ENCODE measurements at regions not wholly inside any gene's neighbourhood (a gene's known extent, or its start where the extent isn't known, plus 50 kb on each side); places are given as distances from the start of the nearest gene placed in this dataset.

DNA sequence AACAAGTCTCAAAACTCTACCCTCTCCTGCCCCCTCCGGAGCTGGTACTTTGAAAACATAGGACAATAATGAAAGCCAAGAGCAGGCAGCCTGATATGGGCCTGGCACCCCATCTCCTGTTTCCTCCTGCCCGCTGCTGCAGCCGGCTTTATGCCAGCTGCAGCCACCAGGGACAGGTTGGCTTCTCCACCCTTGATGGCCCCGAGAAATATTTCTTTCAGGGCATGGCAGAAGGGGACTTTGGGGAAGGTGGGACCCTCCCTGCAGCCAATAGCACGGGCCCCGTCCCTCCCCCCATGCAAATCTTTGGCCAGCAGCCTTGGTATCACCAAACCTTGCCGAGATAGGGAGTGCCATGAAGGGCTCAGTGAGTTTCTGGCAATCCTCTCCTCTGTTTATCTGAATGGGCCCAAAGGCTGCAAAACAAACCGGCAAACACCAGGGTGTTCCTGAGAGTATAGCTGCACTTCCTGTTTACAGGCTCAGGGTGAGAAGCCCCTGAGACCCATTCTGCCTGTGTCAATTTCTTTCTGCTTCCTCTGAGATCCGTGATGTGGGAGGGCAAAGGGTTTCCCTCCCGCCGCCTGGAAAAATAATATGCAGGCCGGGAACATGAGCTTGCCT is 73.4 kb upstream of the BOD1 start:
- no peak for DNase-seq (ENCODE audit: low read depth in 3 of 3)

DNA sequence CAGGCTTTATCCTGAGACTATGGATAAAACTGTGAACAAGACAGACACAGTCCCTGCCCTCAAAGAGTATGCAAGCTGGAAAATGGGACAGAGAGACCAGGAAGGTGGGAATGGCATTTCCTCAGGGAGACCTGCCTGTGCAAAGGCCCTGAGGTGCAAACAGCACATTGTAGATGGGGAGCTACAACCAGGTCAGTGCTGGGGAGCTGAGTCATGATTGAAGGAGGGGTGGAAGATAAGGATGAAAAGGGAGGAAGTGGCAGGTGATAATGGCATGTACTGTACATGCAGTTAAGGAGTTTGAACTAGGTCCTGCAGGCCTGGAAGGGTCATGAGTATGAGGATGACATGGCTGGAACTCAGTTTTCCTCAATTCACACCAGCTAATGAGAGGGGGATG is 75.5 kb upstream of the BOD1 start:
- DNase-seq (ENCODE audit: low read depth in 3 of 3): no peak

DNA sequence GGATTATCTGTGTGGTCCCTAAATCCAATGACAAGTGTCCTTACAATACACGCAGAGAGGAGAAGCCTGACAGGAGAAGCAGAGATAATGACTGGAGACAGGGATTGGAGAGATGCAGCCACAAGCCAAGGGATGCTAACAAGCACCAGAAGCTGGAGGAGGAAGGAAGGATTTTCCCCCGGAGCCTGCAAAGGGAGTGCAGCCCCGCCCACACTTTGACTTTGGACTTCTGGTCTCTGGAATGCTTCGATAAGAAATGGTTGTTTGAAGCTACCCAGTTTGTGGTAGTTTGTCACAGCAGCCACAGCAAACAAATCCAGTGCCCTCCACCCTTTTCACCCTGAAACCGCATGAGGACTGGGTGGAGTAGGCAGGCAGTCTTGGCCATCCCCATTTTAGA is 77.2 kb upstream of the BOD1 start:
- DNase-seq (ENCODE audit: low read depth in 3 of 3): no peak

DNA sequence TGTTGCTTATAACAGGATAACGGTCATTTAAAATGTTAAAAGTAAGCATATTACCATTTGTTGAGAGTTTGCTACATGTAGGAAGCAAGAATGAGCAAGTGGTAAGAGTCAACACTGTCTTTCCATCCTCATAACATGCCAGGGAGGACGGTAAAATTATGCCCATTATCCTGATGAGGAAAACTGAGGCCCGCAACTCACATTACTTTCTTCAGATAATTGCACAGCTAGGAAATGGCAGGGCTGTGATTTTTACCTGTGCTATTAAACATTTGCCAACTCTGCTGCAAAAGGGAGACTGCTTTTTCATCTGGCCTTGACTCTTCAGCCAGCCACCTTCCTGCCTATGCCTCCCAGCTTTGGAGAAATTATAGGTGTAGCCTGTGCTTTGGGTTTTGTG is 79.8 kb upstream of the BOD1 start:
- no peak for DNase-seq (ENCODE audit: low read depth in 3 of 3)

DNA sequence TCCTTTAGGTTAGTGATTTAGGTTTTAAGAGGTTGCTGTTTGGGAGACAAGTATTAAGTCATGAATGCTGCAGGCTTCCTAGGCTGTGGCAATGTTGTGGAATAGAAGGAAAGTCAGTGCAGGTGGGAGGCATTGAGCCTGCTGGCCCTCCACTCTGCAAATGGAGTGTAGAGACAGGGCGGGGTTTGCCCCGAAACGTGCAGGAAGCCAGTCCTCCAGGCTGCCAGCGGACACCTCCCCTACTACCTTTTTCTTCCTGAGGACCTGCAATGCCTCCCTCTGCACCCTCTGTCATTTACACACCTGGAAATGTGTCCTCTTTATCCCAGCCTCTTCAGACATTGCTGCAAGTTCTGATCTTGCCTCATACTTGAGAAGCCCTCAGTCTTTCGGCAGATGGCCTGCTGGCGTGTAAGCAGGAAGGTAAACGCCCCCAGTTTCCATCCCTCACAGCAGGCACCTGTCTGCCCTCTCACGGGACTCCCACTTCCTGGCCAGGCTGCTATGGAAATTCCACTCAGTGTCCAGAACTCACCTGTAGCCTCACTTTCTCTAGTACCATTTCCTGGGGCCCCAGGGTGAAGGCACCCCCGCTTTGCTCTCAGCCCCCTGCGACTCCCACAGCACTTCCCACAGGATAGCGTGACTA is 81.6 kb upstream of the BOD1 start:
- DNase-seq (ENCODE audit: low read depth in 3 of 3): no peak

DNA sequence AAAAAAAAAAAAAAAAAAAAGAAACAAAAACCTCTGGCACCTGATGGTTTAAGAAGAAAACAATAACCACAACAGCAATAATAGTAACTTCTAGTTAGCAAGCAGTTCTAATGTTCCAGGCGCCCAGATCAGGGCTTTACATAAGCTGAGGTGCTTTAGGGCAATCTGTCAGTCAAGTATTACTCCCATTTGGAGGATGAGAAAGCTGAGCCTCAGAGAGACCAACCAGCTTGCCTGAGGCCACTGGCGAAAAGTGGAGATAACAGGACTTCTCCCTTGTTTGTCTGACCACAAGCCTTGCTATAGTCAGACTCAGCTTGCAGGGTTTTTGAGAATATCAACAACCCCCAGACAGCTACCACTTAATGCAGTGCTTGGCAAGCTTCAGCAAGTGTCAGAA is 83.5 kb upstream of the BOD1 start:
- no peak for DNase-seq (ENCODE audit: low read depth in 3 of 3)

DNA sequence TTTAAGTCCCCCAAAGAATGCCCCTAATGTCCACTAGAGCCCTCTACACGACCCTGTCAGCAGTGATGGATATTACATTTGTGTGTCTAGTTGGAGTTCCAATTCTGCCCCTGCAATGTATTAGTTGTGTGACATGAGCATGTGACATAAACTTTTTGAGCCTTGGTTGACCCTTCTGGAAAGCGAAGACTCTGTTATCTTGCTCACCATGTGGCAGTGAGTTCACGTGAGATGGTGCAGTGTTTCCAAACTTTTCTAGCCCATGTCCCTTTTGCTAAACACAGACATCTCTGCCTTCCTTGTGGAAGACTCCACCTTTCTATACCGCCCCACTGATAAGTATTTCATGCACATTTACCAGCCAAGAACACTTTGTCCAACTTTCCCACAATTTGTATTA is 87.0 kb upstream of the BOD1 start:
- DNase-seq (ENCODE audit: low read depth in 3 of 3): no peak

DNA sequence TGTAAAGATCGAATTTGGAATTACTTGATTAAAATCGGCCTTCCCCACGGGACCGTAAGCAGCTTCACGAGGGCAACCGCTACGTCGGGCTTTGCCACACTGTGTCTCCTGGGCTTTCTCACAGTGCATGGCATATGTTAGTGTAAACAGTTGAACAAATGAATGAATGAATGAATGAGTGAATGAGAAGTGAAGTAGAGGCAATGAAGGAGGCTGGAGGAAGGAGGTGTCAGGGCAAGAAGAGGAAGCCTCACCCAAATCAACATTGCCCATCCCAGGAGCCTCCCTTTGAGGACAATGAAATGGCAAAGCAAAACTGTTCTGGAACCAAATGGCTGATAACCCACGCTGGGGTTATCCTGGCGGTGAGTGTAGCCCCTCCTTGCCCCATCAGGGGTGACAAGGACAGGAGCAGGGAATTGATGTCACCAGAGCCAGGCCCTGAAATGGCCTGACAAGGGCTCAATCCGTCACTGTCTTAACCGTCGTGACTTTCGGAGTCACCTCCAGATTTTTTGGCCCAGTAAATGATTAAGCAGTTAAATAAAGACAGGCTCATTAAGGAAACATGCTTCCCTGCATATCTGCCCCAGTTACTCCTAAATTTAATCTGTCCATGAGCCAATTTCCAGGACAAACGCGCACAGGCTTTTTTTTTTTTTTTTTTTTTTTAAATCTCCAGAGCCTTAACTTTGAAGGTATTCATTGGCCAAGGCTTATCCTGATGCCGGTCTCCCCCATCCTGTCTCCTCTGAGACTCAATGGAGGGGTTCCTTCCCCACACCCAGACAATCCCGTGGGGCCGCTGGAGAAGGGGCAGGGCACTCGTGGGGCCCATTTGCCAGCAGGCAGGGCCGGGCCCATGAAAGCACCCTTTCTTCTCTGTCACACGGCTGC is 88.4 kb upstream of the BOD1 start:
- DNase-seq (ENCODE audit: low read depth in 3 of 3): no peak

DNA sequence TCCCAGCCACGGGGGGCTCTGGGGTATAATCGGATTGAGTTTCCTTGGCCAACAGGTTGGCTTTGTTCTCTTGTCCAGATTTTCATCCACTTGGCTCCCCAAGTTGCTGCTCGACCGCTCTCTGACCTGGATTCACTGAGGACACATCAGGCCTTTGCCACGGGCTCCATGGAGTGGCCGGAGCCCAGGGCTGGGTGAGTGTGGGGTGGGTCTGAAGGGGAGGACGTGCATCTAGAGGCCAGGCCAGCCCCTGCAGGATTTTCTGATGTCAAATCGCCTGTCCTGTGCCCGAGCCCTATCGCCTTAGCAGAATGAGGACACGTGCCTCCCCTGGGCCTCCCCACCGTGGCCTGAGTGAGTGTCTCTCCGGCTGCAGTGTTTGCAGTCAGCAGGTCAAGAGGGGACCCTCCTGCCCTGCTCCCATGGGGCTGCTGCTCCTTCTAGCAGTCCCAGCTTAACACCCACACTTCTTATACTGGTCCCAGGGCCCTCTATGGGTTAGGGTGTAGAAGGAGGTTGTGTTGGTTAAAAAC is 89.1 kb upstream of the BOD1 start:
- DNase-seq (ENCODE audit: low read depth in 3 of 3): no peak

DNA sequence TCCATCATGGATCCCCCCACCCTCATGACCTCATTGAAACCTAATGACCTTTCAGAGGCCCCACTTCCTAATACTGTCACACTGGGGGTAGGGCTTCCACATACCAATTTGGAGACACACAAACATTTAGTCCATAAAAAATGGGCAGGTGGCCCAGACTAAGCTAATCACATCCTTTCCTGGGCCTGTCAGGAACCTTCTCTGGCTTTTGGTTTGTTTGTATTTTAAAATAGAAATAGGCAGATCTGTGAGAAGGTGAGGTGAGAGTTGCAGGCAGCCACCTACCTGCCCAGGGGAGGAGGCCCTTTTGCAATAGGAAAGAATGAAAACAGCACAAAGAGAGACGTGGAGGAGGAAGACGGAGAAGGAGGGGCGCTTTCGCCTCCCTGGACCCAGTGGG is 90.2 kb upstream of the BOD1 start:
- DNase-seq (ENCODE audit: low read depth in 3 of 3): no peak

DNA sequence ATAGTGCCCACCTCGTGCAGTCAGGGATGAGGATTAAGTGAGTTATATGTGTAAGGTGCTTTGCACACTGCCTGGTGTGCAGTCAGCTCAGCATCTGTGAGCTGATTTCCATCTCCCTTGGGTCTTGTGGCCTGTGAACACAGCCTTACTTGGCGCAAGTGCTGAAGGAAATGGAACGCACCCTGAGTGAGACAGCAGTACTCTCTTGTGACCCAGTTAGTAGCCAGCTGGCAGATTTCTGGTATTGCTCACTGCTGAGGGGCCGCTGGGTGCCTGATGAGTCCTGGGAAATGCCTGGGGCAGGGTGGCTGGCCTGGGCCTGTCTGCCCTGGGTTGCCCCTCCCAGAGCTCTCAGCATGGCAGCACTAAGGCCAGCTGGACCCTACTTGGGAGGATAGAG is 90.9 kb upstream of the BOD1 start:
- DNase-seq (ENCODE audit: low read depth in 3 of 3): no peak

DNA sequence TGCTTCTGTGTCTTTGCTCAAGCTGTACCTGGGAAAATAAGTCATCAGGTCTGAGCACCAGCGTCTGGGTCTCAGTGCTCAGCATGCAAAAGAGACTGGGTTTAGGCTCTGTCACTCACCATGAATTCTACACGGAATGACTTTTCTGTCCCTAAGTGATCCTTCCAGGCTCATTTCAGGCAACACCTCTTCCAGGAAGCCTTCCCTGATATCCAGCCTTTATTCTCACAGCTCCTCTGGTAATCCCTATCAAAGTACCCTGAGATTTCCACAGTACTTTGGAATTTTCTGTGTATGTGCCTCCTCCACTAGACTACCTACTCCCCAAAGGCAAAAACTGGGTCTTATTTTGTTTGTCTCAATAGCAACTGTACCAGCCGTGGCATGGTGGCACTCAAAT is 92.7 kb upstream of the BOD1 start:
- DNase-seq (ENCODE audit: low read depth in 3 of 3): no peak

DNA sequence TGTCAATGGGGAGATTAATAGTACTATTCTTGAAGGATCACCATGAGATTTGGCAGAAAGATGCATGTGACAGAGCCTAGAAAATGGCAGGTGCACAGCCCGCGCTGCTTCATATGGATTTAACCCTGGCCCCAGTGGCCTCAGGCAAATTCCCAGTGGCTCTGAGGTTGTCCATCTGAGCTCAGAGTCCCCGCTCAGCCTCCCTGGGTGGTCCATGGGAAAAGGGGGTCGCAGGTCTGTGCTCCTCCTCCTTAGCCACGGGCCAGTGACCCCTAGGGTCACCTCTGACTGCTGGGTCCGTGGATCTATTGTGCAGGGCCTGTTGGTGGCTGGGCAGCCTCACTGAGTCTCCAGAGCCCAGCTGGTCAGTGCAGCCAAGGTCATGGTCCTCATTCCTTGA is 93.3 kb upstream of the BOD1 start:
- DNase-seq (ENCODE audit: low read depth in 3 of 3): no peak

DNA sequence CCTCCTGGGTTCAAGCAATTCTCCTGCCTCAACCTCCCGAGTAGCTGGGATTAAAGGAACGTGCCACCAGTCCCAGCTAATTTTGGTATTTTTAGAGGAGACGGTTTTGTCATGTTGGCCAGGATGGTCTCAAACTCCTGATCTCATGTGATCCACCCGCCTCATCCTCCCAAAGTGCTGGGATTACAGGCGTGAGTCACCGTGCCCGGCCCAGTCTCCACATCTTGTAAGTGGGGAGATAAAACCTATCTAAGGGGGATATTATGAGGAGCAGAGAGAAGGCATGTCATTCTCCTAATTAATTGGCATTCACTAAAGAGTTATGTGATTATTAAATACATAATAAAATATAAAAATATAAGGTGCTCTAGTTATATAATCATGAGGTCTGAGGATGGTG is 94.1 kb upstream of the BOD1 start:
- no peak for DNase-seq (ENCODE audit: low read depth in 3 of 3)

DNA sequence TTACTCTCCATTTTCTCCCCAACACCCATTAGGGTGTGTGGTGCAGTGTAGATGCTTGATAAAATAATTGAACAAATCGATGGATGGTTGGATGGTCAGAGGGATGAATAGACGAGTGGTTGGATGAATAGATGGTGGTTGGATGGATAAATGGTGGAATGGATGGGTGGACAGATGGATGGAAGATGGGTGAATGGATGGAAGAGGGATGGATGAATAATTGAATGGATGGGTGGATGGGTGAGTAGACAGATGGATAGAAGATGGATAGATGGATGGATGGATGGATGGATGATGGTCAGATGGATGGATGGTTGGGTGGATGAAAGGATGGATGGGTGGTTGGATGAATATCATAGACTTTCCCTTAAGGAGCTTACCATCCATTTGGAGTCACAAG is 95.0 kb upstream of the BOD1 start:
- no peak for DNase-seq (ENCODE audit: low read depth in 3 of 3)

DNA sequence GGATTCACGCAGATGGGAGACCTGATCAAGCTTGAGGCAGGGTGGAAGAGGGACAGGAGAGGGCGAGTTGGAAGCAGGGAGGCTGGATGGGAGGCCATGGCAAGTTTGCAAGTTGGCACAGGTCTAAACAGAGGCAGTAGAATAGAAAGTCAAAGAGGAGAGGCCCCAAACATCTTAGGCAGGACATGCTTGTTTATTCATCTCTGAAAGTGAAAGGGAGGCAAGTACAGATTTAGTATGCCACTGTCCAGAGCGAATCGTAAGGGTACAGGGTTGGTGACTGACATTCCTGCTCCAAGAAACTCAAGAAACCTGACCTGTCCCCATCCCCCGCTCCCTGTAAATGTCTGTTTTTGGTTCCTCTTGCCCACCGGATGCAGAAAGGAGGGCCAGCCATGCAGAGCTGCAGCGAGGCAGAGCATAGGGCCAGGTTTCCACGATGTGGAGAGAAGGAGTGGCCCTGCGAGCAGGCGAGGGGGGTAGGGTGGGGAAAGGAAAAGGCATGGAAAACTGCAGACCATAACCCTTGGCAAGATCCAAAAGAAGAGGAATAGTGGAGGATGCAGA is 96.2 kb upstream of the BOD1 start:
- no peak for DNase-seq (ENCODE audit: low read depth in 3 of 3)

DNA sequence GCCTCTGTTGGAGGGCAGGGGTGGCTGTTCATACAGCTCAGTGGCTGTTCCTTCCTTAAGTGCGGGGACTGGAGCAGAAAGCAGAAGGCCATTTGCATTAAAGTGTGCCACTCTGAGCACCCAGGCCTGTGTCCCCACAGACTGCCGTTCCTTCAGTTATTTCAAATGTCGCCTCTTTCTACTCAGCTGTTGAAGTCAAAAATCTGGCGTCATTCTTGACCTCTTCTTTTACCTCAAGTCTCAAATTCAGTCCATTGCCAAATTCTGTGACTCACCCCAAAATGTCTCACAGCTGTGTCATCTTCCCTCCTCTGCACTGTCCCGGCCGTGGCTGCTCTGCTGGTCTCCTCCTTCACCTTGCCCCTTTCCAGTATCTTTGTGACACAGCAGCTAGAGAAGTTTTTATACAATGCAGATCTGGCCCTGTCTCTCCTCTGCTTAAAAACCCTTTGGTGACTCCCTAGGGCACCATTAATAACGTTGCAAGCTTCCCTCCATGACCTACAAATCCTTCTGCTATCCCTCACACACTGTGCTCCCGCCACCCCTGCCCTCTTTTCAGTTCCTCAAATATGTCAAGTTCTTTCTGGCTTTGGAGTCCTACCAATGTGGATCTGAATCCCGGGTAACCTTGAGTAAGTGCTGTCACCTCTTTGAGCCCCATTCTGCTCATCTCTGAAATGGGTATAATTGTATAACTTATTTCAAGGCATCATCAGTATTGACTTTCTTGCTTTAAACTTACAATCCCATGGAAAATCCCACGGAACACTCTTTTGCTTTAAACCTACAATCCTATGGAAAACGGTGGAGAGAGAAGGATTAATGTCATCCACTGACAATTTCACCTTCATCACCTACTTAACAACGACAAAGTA is 98.3 kb upstream of the BOD1 start:
- DNase-seq (ENCODE audit: low read depth in 3 of 3): no peak

DNA sequence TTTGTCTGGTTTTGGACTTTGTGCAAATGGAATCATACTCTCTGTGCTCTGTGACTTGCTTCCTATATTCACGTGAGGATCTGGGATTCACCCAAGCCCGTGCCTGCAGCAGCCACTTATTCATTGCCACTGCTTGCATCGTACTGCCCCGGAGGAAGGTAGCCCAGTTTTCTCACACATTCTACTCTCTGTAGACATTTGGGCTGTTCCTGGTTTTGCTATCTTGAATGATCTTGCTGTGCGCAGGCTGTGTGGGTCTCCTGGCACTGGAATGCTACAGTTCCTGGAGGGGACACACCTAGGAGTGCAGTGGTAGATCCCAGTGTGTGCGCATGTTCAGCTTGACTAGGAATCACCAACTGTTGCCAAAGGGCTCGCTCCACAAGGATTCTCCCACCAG is 99.2 kb upstream of the BOD1 start:
- no peak for DNase-seq (ENCODE audit: low read depth in 3 of 3)

DNA sequence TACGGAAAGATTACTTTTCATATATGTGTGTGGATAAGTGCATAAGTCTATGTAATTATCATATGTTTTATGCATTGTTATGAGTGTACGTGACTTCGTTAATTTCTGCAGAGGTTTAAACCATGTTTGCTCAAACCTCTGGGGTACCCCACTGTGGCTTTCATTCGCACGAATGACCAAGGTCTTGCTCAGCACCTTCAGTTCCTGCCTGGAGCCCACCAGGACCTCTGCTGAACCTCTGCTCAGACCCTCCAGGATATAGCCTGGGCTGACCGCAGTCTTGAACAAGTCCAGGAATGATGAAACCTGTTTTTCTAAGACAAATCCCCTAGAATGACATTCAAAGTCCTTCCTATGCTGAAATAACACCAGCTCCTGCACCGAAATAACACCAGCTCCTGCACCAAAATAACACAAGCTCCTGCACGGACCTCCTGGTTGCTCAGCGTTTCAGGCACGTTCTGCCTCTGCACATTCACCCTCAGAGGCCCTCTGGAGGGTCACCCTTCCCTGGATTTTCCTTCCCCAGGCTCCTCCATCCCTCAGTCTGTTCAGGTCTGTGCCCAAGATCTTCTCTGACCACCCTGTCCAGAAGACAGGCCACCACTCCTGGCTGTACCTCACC is 99.7 kb upstream of the BOD1 start:
- no peak for DNase-seq (ENCODE audit: low read depth in 3 of 3)

DNA sequence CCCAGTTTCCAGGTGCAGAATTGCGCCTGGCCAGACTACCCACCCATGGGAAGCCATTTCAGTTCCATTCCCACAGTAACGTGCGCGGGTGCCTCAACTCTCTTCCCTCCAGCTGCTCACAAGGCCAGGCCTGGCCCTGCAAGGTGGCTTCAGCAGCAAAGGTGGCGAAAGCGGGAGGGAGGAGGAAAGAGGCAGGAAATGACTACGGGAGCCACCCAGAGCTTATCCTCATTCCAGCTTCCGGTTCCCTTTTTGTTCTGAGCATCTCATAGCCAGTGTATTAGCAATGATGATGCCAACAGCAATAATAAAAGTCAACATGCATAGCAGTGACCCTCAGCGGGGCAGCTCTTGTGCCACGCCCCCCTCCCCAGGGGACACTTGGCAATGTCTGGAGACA is 101.5 kb upstream of the BOD1 start:
- DNase-seq (ENCODE audit: low read depth in 3 of 3): no peak

DNA sequence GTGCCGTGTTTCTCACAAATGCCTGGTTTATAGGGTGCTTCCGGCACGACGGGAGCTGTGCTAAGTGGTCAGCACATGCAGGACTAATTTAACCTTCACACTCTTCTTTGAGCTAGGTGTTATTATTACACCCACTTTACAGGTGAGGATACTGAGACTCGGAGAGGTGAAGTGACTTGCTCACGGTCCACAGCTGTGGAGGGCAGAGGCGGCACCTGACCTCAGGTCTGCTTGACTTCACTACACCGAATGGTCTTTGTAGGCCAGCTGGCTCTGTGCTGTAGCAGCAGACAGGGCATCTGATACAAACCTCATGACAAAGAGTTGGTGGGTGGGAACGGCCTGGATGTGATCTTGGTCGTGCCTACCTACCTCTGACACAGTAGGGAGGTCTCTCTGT is 102.0 kb upstream of the BOD1 start:
- DNase-seq (ENCODE audit: low read depth in 3 of 3): no peak

Data from stimulated activated CD4-positive, alpha-beta T cell treated with anti-CD3 and anti-CD28 coated beads, TNF-alpha, amount 100 ng/mL, for 48 hours (primary cell).